Natural killer cell treated with Interleukin-12 subunit alpha and Interleukin-12 subunit beta and Interleukin-15 and Interleukin-18, amount 100 ng/mL, for 72 hours (primary cell): ENCODE measurements at regions not wholly inside any gene's neighbourhood (a gene's known extent, or its start where the extent isn't known, plus 50 kb on each side); places are given as distances from the start of the nearest gene placed in this dataset.

Experiments
- ATAC-seq, 2 donors: fragments of 150-1000 bp; cut with Tn5 transposase in 1 of 2; sonication (Bioruptor Pico), chemical (Tn5 transposase) in 1 of 2; 2 replicates each; pipeline ENCODE4 v1.10.0; 2021
- DNase-seq: peaks from one replicate; pipeline ENCODE4 v3.0.0; 2022; ENCODE audit warnings: low spot score
- H3K27ac Mint-ChIP-seq, 2 donors: 1 replicate in 1 of 2; 2 replicates in 1 of 2; pipeline ENCODE4 v1.8.0; 2022; ENCODE audit warnings: mixed read lengths in 2 of 2, mild to moderate bottlenecking in 1 of 2, moderate library complexity in 1 of 2
- H3K27me3 Mint-ChIP-seq, 2 donors: 1 replicate in 1 of 2; 2 replicates in 1 of 2; pipeline ENCODE4 v1.8.0; 2022; ENCODE audit warnings: mixed read lengths in 2 of 2
- H3K36me3 Mint-ChIP-seq: one replicate; pipeline ENCODE4 v1.8.0; 2022; ENCODE audit warnings: mixed read lengths
- H3K4me1 Mint-ChIP-seq, 2 donors: 1 replicate in 1 of 2; 2 replicates in 1 of 2; pipeline ENCODE4 v1.8.0; 2022; ENCODE audit warnings: low read depth in 2 of 2, mixed read lengths in 2 of 2, mild to moderate bottlenecking in 1 of 2
- H3K4me3 Mint-ChIP-seq: one replicate; pipeline ENCODE4 v1.8.0; 2022; ENCODE audit warnings: mixed read lengths
- H3K9me3 Mint-ChIP-seq: 2 replicates; pipeline ENCODE4 v1.8.0; 2022; ENCODE audit warnings: mixed read lengths

DNA sequence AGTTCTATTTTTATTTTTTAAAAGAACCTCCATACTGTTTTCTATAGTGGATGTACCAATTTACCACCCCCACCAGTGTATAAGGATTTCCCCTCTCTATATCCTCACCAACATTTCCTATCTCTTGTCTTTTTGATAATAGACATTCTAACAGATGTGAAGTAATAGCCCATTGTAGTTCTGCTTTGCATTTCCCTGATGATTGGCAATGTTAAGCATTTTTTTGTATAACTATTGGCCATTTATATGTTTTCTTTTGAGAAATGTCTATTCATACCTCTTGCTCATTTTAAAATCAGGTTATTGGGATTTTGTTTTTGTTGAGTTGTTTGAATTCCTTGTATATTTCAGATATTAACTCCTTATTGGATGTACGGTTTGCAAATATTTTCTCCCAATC, 251.1 kb upstream of the HTR2C start:
- H3K27me3 Mint-ChIP-seq, result peaks cover 0 to 2% of the 10 kb centered on the region in 2 donors
- no peak for DNase-seq
- H3K4me3 Mint-ChIP-seq, result no peak overlapping the region
- H3K36me3 Mint-ChIP-seq, result no peaks in the 10 kb centered on the region
- no peak for ATAC-seq
- peaks cover 6% of the 10 kb centered on the region for H3K9me3 Mint-ChIP-seq
- no peak overlapping the region for H3K27ac Mint-ChIP-seq
- H3K4me1 Mint-ChIP-seq, result no peaks in the 10 kb centered on the region

DNA sequence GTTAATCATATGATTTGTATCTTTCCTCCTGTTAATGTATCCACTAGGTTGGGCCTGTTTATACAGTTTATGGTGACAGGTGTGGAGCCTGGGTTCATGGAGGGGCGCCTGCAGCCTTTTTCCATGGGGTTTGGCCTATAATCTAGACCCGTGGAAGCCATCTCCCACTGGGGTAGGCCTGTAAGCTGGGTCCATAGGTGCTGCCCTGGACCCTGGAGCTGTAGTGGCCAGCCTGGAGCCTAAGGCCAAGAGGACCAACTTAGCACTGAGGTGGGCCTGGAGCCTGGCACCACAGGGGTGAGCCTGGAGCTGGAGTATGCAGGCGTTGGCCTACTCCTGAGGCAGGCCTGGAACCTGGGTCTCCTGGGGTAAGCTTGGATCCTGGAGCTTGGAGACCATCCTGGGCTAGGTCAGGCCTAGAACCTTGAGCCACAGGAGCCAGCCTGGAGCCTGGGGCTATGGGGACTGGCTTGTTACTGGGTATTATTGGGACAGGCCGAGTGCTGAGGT, 249.4 kb upstream of the HTR2C start:
- Mint-ChIP-seq H3K27ac (no peak overlapping the region), H3K27me3 (peaks cover 0 to 2% of the 10 kb centered on the region in 2 donors), H3K36me3 (no peaks in the 10 kb centered on the region), H3K4me3 (no peak overlapping the region), H3K4me1 (no peaks in the 10 kb centered on the region), H3K9me3 (peaks cover 6% of the 10 kb centered on the region)
- DNase-seq (no peak), ATAC-seq (peak in 1 of 2 donors; percentile 28)

DNA sequence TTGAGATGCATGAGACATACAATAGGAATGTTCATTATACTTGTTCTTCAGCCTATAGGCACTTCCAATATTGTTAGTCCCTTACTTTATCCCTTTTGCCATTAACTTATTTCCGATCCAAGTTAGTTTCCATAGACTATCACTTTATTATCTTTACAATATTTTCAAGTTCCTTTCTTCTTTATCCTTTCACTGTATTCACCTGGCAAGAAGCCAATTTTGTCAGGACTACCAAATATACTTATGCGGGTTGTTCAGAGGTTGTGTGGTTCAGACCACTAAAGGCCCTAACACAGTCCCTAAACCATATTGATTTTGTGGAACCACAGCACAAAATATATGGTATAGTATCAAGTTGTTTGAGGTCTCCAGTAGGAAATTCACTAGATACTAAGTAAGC, 245.0 kb upstream of the HTR2C start:
- peaks cover 0 to 2% of the 10 kb centered on the region in 2 donors for H3K27me3 Mint-ChIP-seq
- no peaks in the 10 kb centered on the region for H3K9me3 Mint-ChIP-seq
- no peaks in the 10 kb centered on the region for H3K4me1 Mint-ChIP-seq
- H3K4me3 Mint-ChIP-seq, result no peak overlapping the region
- DNase-seq, result no peak
- no peak for ATAC-seq
- no peaks in the 10 kb centered on the region for H3K36me3 Mint-ChIP-seq
- no peak overlapping the region for H3K27ac Mint-ChIP-seq

DNA sequence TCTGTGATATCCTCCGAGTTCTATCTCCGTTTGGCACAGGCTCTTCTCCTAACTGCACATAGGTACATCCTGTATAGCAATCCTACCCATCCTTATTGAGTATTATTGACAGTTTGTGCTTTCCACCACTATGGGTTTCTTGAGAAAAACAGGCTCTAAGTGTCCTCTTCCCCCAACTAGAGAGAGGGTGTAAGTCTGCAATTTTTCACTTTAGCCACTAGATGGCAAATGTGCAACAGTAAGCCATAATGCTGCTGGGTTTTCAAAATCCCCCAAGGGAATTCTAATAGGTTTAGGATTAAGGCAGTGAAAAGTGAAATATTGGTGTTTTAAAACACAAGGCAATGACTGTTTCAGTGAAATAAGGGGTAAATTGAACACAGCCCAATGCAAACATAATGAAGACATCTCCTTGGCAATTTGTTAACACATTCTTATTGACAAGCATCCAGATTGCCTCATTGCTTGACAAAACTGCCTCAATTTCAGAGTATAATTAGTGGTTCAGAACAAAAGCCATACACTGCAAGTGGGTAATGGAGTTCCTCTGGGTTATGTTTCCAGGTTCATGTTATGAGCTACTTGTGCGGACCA, 239.0 kb upstream of the HTR2C start:
- Mint-ChIP-seq H3K27ac (no peak overlapping the region), H3K9me3 (no peaks in the 10 kb centered on the region), H3K36me3 (no peaks in the 10 kb centered on the region), H3K27me3 (no peaks in the 10 kb centered on the region), H3K4me1 (no peaks in the 10 kb centered on the region), H3K4me3 (no peak overlapping the region)
- DNase-seq (no peak), ATAC-seq (no peak)

DNA sequence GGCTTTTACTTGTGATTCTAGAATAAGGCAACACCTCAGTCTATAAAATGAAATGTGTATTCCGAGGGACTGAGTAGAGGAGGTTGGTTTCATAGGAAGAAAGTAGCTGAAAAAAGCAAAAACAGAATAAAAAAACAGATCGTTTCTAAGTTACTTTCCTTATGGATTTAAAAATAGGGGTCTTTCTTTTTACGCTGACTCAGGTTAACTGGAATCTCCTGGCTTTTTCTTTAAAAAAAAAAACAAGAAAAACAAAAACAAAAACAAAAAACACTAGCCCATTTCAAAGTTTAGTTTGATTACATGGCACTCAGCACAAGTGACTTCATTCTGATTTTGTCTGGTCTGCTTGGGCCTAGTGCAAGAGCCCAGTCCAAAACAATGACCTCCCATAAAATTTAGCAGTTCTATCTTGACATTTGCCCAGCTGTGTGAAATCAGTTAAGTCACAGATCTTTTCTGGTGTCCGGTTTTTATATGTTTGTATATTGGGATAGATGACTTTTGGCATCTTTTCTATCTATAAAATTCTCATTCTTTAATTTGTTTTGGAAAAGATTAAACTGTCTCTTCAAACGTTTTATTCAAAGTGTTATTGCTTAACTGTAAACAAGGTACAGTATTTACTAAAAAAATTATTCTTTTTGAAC, 222.7 kb upstream of the HTR2C start:
- Mint-ChIP-seq H3K27me3 (peaks cover 0 to 7% of the 10 kb centered on the region in 2 donors), H3K27ac (no peak overlapping the region), H3K9me3 (peaks cover 3% of the 10 kb centered on the region), H3K4me1 (no peaks in the 10 kb centered on the region), H3K36me3 (no peaks in the 10 kb centered on the region), H3K4me3 (no peak overlapping the region)
- no peak for ATAC-seq
- DNase-seq, result no peak

DNA sequence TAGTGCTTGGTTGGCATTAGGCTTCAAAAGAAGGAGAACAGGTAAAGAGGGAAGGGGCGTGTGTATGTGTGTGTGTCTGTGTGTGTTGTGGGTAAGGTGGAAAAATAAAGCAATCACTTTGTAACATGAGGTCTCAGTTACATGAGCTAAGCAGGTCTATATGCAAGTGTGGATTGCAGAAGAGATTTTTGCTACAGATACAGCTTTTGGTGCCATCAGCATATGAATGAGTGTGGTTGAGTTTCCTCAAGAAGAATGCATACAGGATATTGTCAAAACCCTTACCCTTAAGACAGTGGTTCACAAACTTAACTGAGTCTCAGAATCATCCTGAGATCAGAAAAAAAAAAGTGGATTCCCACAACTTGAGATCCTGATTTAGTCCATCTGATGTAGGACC, 220.5 kb upstream of the HTR2C start:
- ATAC-seq (no peak), DNase-seq (no peak)
- no peaks in the 10 kb centered on the region for H3K9me3 Mint-ChIP-seq
- H3K4me1 Mint-ChIP-seq, result no peaks in the 10 kb centered on the region
- peaks cover 0 to 4% of the 10 kb centered on the region in 2 donors for H3K27me3 Mint-ChIP-seq
- H3K36me3 Mint-ChIP-seq, result no peaks in the 10 kb centered on the region
- H3K4me3 Mint-ChIP-seq, result no peak overlapping the region
- H3K27ac Mint-ChIP-seq, result no peak overlapping the region

DNA sequence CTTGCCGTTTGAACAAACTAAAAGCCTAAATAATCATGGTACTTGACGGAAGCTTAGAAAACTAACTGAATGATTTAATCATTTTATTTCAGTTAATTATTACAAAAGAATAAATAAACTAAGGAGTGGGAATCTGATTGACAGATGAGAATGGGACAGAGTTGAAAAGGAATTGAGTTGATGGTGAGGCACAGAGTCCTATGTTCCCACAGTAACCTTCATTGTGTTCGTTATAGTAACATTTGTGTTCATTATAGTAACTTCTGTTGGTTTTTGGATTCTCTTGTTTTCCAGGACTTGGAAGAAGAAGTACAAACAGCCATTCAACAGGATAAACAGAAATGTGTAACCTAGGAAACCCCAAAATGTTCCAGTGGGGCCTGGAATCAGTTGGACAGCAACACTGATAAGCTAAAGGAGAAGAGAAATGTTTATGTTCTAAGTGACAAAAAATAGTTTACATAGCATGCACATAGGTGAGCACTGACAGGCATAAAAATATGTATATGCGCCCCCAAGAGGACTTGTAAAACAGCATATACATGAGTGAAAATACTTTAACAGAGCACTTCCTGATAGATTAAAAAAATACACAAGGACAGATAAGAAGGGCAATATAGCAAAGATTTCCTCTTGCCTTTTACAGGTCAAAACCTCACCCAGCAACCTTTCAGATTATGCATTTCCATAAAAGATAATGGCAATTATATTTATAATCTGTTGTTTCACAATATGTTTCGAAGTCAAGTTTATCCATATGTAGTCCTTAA, 218.6 kb upstream of the HTR2C start:
- H3K4me1 Mint-ChIP-seq, result no peaks in the 10 kb centered on the region
- H3K36me3 Mint-ChIP-seq, result no peaks in the 10 kb centered on the region
- no peaks in the 10 kb centered on the region for H3K9me3 Mint-ChIP-seq

DNA sequence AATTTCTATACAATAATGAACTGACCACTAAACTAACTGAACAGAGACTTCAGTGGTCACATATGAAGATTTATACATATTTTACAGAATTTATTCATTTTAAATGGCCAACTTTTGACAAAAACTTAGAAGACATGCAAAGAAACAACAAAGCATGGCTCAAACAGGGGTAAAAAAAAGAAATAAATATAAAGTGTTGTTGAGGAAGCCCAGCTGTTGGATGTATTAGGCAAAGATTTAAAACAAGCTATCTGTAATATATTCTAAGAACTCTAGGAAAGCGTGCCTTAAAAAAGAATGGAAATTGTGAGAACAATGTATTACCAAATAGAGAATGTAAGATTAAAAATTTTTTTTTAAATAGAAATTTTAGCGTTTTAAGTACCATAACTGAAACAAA, 210.9 kb upstream of the HTR2C start:
- peaks cover 7% of the 10 kb centered on the region for H3K9me3 Mint-ChIP-seq
- no peaks in the 10 kb centered on the region for H3K36me3 Mint-ChIP-seq
- no peaks in the 10 kb centered on the region for H3K4me1 Mint-ChIP-seq
- no peak overlapping the region for H3K4me3 Mint-ChIP-seq
- no peak overlapping the region for H3K27ac Mint-ChIP-seq
- DNase-seq (no peak), ATAC-seq (no peak)
- H3K27me3 Mint-ChIP-seq, result peaks cover 0 to 3% of the 10 kb centered on the region in 2 donors

More for the DNA sequence above, 218.6 kb upstream of the HTR2C start:
- Mint-ChIP-seq H3K27ac (no peak overlapping the region), H3K4me3 (no peak overlapping the region), H3K27me3 (peaks cover 0 to 4% of the 10 kb centered on the region in 2 donors)
- DNase-seq (no peak), ATAC-seq (no peak)

DNA sequence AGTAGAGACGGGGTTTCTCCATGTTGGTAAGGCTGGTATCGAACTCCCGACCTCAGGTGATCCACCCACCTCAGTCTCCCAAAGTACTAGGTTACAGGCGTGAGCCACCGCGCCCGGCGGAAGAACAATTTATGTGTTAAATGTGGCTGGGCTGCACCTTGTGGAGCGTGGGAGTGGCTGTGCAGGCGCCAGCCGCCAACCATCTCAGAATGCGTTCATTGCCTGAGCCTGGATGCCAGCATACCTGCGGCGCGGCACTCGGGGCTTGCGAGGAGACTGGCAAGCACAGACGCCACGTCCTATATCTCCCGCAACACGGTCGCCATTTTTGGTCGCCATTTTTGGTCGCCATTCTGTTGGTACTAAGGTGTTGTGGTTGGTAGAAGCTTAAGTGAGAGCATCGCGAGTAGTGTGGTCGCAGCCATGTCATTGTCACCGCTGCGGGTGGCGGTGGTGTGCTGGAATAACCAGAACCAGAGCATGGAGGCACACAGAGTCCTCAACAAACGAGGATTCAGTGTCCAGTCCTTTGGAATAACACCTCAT, 193.6 kb upstream of the HTR2C start:
- H3K27me3 Mint-ChIP-seq, result no peaks in the 10 kb centered on the region
- H3K4me1 Mint-ChIP-seq, result no peaks in the 10 kb centered on the region
- no peak overlapping the region for H3K27ac Mint-ChIP-seq
- DNase-seq (no peak), ATAC-seq (no peak)
- H3K9me3 Mint-ChIP-seq, result no peaks in the 10 kb centered on the region
- no peak overlapping the region for H3K4me3 Mint-ChIP-seq
- no peaks in the 10 kb centered on the region for H3K36me3 Mint-ChIP-seq
